Kidney (tissue), 13 donors: ENCODE measurements at regions not wholly inside any gene's neighbourhood (a gene's known extent, or its start where the extent isn't known, plus 50 kb on each side); places are given as distances from the start of the nearest gene placed in this dataset.
"Not testable (repeated sequence)": the region's sequence is repeated elsewhere in the genome, so short reads cannot be mapped to it uniquely, and the experiment has no call there.

Experiments used
- DNase-seq, 5 donors: peaks; one replicate each; pipeline ENCODE4 v3.0.0-alpha.2; 2013 to 2020
- FAIRE-seq: peaks from 2 replicates; lab custom pipeline; 2012; peaks lifted over from hg19 to GRCh38; lab: Jason Lieb, UNC
- H3K27ac ChIP-seq, 2 donors: one replicate each; pipeline ENCODE4 v1.7.0; 2013; ENCODE audit warnings: low read depth in 2 of 2, low read length in 2 of 2, inconsistent platforms in 1 of 2
- H3K27me3 ChIP-seq: one replicate; pipeline ENCODE4 v1.7.1; 2013; ENCODE audit warnings: low read length, inconsistent platforms; ENCODE audit not compliant: control insufficient read depth, insufficient read depth
- H3K36me3 ChIP-seq, 3 donors: one replicate each; pipeline versions ENCODE4 v1.7.0 to v1.7.1; 2013; ENCODE audit warnings: low read length in 3 of 3, control low read depth in 1 of 3, inconsistent platforms in 1 of 3; ENCODE audit not compliant: insufficient read depth in 3 of 3, control insufficient read depth in 2 of 3
- H3K4me1 ChIP-seq, 3 donors: one replicate each; pipeline versions ENCODE4 v1.7.0 to v1.7.1; 2013; ENCODE audit warnings: low read length in 3 of 3, inconsistent platforms in 1 of 3, low read depth in 1 of 3; ENCODE audit not compliant: control insufficient read depth in 2 of 3, insufficient read depth in 2 of 3
- H3K4me3 ChIP-seq, 3 donors: one replicate each; pipeline versions ENCODE4 v1.7.0 to v1.8.1; 2013; ENCODE audit warnings: low read length in 3 of 3, control low read depth in 1 of 3, inconsistent platforms in 1 of 3
- H3K9ac ChIP-seq, 3 donors: one replicate each; pipeline versions ENCODE4 v1.7.0 to v1.7.1; 2013; ENCODE audit warnings: low read length in 3 of 3, control low read depth in 1 of 3, inconsistent platforms in 1 of 3
- H3K9me3 ChIP-seq, 3 donors: one replicate each; pipeline versions ENCODE4 v1.7.0 to v1.7.1; 2013; ENCODE audit warnings: low read length in 3 of 3, control low read depth in 1 of 3, inconsistent platforms in 1 of 3; ENCODE audit not compliant: control insufficient read depth in 2 of 3, insufficient read depth in 1 of 3
- intact Hi-C: fragments of 100-400 bp; cut with DNase I; formaldehyde crosslinking; loops from one replicate; pipeline ENCODE4 v1.11.1; 2022
- TF ChIP-seq, protein P1 (sequence below): IDR thresholded peaks from 3 replicates; pipeline ENCODE4 v1.5.1; 2012; ENCODE audit warnings: mild to moderate bottlenecking, moderate library complexity, borderline replicate concordance; ENCODE audit not compliant: insufficient read depth; ENCODE audit errors: extremely low read depth
- donor health status: control.
- donor health status: control.
- donor health status: control.
- donor health status: control.
- donor health status: control.
- donor health status: DM: yes; HTN: yes; CAD: no.
- donor health status: Normal renal cell carcinoma (clear cell type).

DNA sequence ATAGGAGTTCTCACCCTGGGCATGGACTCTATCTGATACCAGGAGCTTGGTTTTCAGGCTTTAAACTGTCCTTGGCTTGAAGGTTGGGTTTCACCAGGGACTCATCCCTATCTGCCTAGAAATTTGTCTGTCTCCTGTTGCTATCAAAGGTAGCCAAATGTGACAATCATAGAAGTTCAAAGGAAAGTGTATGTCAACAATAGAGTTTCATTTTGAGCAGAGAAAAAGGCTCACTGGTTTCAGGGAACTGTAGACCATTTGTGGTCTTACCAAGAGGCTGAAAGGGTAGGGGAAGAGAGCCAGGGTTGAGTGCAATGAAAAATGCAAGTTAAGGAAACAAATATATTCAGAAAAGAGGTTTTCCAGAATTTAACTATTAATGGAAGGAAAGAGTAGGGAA is 966.8 kb upstream of the CITED2 start:
- no peaks in the 10 kb centered on the region for H3K27me3 ChIP-seq
- H3K36me3 ChIP-seq: no peaks in the 10 kb centered on the region
- no peak overlapping the region for H3K4me3 ChIP-seq

DNA sequence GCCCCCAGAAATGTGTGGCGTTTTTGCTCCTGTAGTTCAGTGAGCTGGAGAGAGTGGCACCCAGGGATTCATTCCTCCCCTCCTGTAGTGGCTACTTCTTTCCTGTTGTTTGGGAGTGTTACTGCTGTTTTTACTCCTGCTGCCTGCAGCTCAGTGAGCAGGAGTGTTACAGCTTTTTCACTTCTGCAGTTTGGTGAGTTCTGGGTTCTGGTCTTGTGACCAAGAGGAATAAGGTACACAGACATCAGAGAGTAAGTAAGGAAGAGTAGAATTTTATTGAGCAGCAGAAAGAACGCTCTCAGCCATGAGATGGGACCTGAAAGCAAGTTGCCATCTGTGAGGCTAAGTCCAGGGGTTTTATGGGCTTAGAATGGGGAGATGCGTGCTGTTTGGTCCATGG is 966.3 kb upstream of the CITED2 start:
- H3K4me3 ChIP-seq: no peak overlapping the region
- FAIRE-seq: no peak
- H3K4me1 ChIP-seq: no peaks in the 10 kb centered on the region
- intact Hi-C loops: no loop called here
- H3K36me3 ChIP-seq: no peaks in the 10 kb centered on the region
- no peak overlapping the region for H3K9ac ChIP-seq
- H3K27me3 ChIP-seq: no peaks in the 10 kb centered on the region
- no peaks in the 10 kb centered on the region for H3K9me3 ChIP-seq
- DNase-seq: no peak
- TF ChIP-seq, protein P1, sequence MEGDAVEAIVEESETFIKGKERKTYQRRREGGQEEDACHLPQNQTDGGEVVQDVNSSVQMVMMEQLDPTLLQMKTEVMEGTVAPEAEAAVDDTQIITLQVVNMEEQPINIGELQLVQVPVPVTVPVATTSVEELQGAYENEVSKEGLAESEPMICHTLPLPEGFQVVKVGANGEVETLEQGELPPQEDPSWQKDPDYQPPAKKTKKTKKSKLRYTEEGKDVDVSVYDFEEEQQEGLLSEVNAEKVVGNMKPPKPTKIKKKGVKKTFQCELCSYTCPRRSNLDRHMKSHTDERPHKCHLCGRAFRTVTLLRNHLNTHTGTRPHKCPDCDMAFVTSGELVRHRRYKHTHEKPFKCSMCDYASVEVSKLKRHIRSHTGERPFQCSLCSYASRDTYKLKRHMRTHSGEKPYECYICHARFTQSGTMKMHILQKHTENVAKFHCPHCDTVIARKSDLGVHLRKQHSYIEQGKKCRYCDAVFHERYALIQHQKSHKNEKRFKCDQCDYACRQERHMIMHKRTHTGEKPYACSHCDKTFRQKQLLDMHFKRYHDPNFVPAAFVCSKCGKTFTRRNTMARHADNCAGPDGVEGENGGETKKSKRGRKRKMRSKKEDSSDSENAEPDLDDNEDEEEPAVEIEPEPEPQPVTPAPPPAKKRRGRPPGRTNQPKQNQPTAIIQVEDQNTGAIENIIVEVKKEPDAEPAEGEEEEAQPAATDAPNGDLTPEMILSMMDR: no peak
- H3K27ac ChIP-seq: no peak overlapping the region

More for the DNA sequence above, 966.8 kb upstream of the CITED2 start:
- Histone ChIP-seq H3K4me1 (no peaks in the 10 kb centered on the region), H3K9ac (no peak overlapping the region), H3K9me3 (no peaks in the 10 kb centered on the region), H3K27ac (no peak overlapping the region)
- intact Hi-C loops: no loop called here
- TF ChIP-seq, protein P1: no peak
- no peak for DNase-seq
- FAIRE-seq: no peak

DNA sequence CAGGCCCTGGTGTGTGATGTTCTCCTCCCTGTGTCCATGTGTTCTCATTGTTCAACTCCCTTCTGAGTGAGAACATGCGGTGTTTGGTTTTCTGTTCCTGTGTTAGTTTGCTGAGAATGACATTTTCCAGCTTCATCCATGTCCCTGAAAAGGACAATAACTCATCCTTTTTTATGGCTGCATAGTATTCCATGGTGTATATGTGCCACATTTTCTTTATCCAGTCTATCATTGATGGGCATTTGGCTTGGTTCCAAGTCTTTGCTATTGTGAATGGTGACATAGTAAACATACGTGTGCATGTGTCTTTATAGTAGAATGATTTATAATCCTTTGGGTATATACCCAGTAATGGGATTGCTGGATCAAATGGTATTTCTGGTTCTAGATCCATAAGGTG is 964.6 kb upstream of the CITED2 start:
- H3K9me3 ChIP-seq, H3K4me1 ChIP-seq, intact Hi-C loops, H3K4me3 ChIP-seq, H3K27ac ChIP-seq, DNase-seq, H3K36me3 ChIP-seq, FAIRE-seq, H3K9ac ChIP-seq, H3K27me3 ChIP-seq: not testable (repeated sequence)

DNA sequence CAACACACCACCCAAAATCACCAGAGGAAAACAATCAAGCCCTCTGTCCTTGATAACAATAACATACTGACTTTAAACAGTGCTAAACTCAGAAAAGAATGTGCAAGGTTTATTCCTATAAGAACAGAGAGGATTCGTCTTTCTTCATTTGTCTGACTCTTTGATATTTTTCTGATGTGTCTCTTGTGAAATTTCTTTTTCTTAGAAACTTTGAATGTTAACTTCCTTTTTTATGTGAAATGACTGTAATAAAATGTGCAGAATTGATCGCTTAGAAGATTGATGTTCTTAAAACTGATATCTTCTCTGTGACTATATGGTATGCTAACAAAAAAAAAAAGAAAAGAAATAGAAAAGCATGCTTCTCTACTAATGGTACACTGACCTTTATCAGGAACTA is 947.4 kb upstream of the CITED2 start:
- DNase-seq (no peak), FAIRE-seq (no peak)
- Histone ChIP-seq H3K36me3 (no peaks in the 10 kb centered on the region), H3K27me3 (no peaks in the 10 kb centered on the region), H3K4me3 (no peak overlapping the region), H3K4me1 (peaks cover 0 to 12% (median 0%) of the 10 kb centered on the region in 3 donors), H3K27ac (no peak overlapping the region), H3K9me3 (peaks cover 0 to 4% (median 0%) of the 10 kb centered on the region in 3 donors), H3K9ac (no peak overlapping the region)
- TF ChIP-seq, protein P1: no peak
- intact Hi-C loops: no loop called here
